Left ventricle myocardium superior (tissue), 1 donor: ENCODE measurements at regions not wholly inside any gene's neighbourhood (a gene's known extent, or its start where the extent isn't known, plus 50 kb on each side); places are given as distances from the start of the nearest gene placed in this dataset.

Experiments used
- ATAC-seq: fragments of 200-7000 bp; cut with Tn5 transposase; one replicate; pipeline ENCODE4 v1.9.1; 2020; ENCODE audit warnings: mild to moderate bottlenecking, moderate library complexity
- DNase-seq: peaks from one replicate; pipeline ENCODE4 v3.0.0-alpha.2; 2020
- intact Hi-C: fragments of 100-400 bp; cut with micrococcal nuclease; formaldehyde crosslinking; loops from one replicate; pipeline ENCODE4 v1.11.0; 2022
- donor health status: DM: no; HTN: yes; CAD: no; lungs with severe emphysema.

GRCh38 chr15:98169551-98169950, 209.0 kb downstream of the ARRDC4 start:
- intact Hi-C loops = no loop called here
- ATAC-seq (no peak), DNase-seq (no peak)

GRCh38 chr15:98174286-98174685, 213.8 kb downstream of the ARRDC4 start:
- intact Hi-C loops = loop anchor here (10.0 kb wide), 1 partner anchor 269 kb away; no protein-coding TSS in a partner anchor
- ATAC-seq (no peak), DNase-seq (no peak)

GRCh38 chr15:98174841-98175240, 214.3 kb downstream of the ARRDC4 start:
- ATAC-seq = no peak
- intact Hi-C loops = loop anchor here (10.0 kb wide), 1 partner anchor 270 kb away; no protein-coding TSS in a partner anchor
- DNase-seq = no peak

- intact Hi-C loops = loop anchor here (10.0 kb wide), 1 partner anchor 273 kb away; no protein-coding TSS in a partner anchor
- DNase-seq = no peak
- ATAC-seq = peak; percentile 69
Measured at GRCh38 chr15:98177966-98178592, 217.6 kb downstream of the ARRDC4 start.

- ATAC-seq (no peak), DNase-seq (no peak)
- intact Hi-C loops = loop anchor here (10.0 kb wide), 1 partner anchor 274 kb away; no protein-coding TSS in a partner anchor
Measured at GRCh38 chr15:98178861-98179260, 218.4 kb downstream of the ARRDC4 start.

- intact Hi-C loops = no loop called here
- ATAC-seq = no peak
Measured at GRCh38 chr15:98187549-98187948, 227.0 kb downstream of the ARRDC4 start.

GRCh38 chr15:98190914-98191313, 230.4 kb downstream of the ARRDC4 start:
- no peak for DNase-seq
- intact Hi-C loops = no loop called here
- no peak for ATAC-seq

More at GRCh38 chr15:98187549-98187948, 227.0 kb downstream of the ARRDC4 start:
- DNase-seq = no peak

- no peak for ATAC-seq
- intact Hi-C loops = no loop called here
- no peak for DNase-seq
Measured at GRCh38 chr15:98195796-98196195, 235.3 kb downstream of the ARRDC4 start.

- ATAC-seq = no peak
- intact Hi-C loops = no loop called here
- no peak for DNase-seq
Measured at GRCh38 chr15:98196371-98196770, 235.9 kb downstream of the ARRDC4 start.

GRCh38 chr15:98202256-98202655, 241.8 kb downstream of the ARRDC4 start:
- intact Hi-C loops = no loop called here
- DNase-seq (no peak), ATAC-seq (no peak)

- DNase-seq (no peak), ATAC-seq (no peak)
- intact Hi-C loops = no loop called here
Measured at GRCh38 chr15:98203872-98204660, 243.6 kb downstream of the ARRDC4 start.

- no peak for DNase-seq
- intact Hi-C loops = no loop called here
- no peak for ATAC-seq
Measured at GRCh38 chr15:98207928-98208327, 247.4 kb downstream of the ARRDC4 start.

- intact Hi-C loops = loop anchor here (2.0 kb wide), 1 partner anchor 71 kb away; no protein-coding TSS in a partner anchor
- DNase-seq (no peak), ATAC-seq (no peak)
Measured at GRCh38 chr15:98213346-98213979, 253.0 kb downstream of the ARRDC4 start.

GRCh38 chr15:98216166-98216565, 255.7 kb downstream of the ARRDC4 start:
- DNase-seq (no peak), ATAC-seq (no peak)
- intact Hi-C loops = no loop called here

- DNase-seq (no peak), ATAC-seq (no peak)
- intact Hi-C loops = no loop called here
Measured at GRCh38 chr15:98217356-98217755, 256.9 kb downstream of the ARRDC4 start.

- ATAC-seq (no peak), DNase-seq (no peak)
- intact Hi-C loops = no loop called here
Measured at GRCh38 chr15:98221144-98221543, 260.6 kb downstream of the ARRDC4 start.

- ATAC-seq = no peak
- intact Hi-C loops = no loop called here
- no peak for DNase-seq
Measured at GRCh38 chr15:98221577-98221976, 261.1 kb downstream of the ARRDC4 start.

GRCh38 chr15:98226149-98226548, 265.6 kb downstream of the ARRDC4 start:
- ATAC-seq (no peak), DNase-seq (no peak)
- intact Hi-C loops = no loop called here

- intact Hi-C loops = no loop called here
Measured at GRCh38 chr15:98226578-98226977, 266.1 kb downstream of the ARRDC4 start.

GRCh38 chr15:98228846-98229245, 268.3 kb downstream of the ARRDC4 start:
- ATAC-seq = no peak
- intact Hi-C loops = no loop called here
- no peak for DNase-seq

More at GRCh38 chr15:98226578-98226977, 266.1 kb downstream of the ARRDC4 start:
- DNase-seq = no peak
- no peak for ATAC-seq
